ENCODE measurements at regions not wholly inside any gene's neighbourhood (a gene's known extent, or its start where the extent isn't known, plus 50 kb on each side); places are given as distances from the start of the nearest gene placed in this dataset.

- DNase-seq (ENCODE audit: extremely low read depth, low read depth) = no peak
- H3K4me3 ChIP-seq (replicated peaks; ENCODE audit: low read depth, low read length) = no peak overlapping the region
- no peak for TF ChIP-seq CTCF (IDR thresholded peaks at IDR 0.05; ENCODE audit: low read depth, low read length, missing control alignments)
These were observed 161.0 kb downstream of the HGF start for GRCh38 chr7:81608748-81609382.

DNA sequence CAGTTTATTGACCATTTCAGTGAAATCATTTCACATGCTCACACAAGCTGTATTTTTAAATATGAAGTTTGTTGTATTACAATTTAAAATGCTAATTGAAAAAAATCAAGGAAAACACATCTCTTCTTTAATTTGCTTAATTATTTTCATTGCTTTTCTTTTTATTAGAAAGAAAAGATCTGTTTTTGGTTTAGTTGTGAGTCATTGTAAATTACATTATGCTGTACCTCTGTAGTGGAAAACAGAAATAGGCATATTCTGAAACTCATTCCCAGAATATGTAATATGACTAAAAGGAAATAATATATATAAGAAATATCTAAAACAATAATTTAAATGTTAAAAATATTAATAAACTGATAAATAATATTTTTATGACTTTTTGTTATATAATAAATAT, 161.9 kb downstream of the HGF start:
- no peak for TF ChIP-seq CTCF (IDR thresholded peaks at IDR 0.05; ENCODE audit: low read depth, low read length, missing control alignments)
- no peak for DNase-seq (ENCODE audit: extremely low read depth, low read depth)
- H3K4me3 ChIP-seq (replicated peaks; ENCODE audit: low read depth, low read length) = no peak overlapping the region

DNA sequence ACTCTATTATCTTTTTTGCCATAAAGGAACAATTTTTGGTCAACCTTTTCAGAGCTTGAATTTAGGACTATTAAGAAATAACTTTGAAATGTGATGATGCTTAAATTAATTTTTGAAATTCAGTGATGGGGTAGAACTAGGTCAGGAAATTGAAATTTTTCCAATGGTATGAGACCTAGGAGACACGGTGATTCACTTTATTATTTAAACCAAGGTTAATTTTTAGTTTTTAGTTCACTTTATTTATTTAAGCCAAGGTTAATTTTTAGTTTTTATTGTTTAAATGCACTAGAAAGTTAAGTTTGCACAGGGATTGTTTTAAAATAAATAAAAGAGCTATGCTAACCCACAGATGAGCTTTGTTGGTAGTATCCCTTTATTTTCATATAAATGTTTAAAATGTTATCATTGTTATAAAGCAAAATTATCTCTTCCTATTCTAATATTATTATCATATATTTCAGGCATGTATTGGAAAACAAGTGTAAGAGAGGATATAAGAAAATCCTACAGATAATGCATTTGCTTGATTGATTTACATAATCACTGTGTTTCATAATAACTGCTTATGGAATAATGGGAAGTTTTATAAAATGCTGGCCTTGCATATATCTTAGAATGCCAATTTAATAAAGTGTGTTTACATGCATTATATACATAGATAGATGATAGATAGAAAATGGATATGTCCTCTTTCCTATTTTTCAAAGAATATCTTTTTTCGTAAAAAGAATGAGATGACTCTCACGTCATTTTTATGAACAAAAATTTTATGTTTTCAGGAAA, 163.6 kb downstream of the HGF start:
- H3K4me3 ChIP-seq (replicated peaks; ENCODE audit: low read depth, low read length) = no peak overlapping the region
- DNase-seq (ENCODE audit: extremely low read depth, low read depth) = no peak
- TF ChIP-seq CTCF (IDR thresholded peaks at IDR 0.05; ENCODE audit: low read depth, low read length, missing control alignments) = no peak

GRCh38 chr7:81605493-81605892, 164.4 kb downstream of the HGF start:
- H3K4me3 ChIP-seq (replicated peaks; ENCODE audit: low read depth, low read length) = no peak overlapping the region
- no peak for DNase-seq (ENCODE audit: extremely low read depth, low read depth)
- TF ChIP-seq CTCF (IDR thresholded peaks at IDR 0.05; ENCODE audit: low read depth, low read length, missing control alignments) = no peak

GRCh38 chr7:81604808-81605174, 165.1 kb downstream of the HGF start:
- no peak for TF ChIP-seq CTCF (IDR thresholded peaks at IDR 0.05; ENCODE audit: low read depth, low read length, missing control alignments)

GRCh38 chr7:81604075-81604807, 165.6 kb downstream of the HGF start:
- TF ChIP-seq CTCF (IDR thresholded peaks at IDR 0.05; ENCODE audit: low read depth, low read length, missing control alignments) = no peak
- no peak overlapping the region for H3K4me3 ChIP-seq (replicated peaks; ENCODE audit: low read depth, low read length)
- no peak for DNase-seq (ENCODE audit: extremely low read depth, low read depth)

More at GRCh38 chr7:81604808-81605174, 165.1 kb downstream of the HGF start:
- DNase-seq (ENCODE audit: extremely low read depth, low read depth) = no peak
- no peak overlapping the region for H3K4me3 ChIP-seq (replicated peaks; ENCODE audit: low read depth, low read length)

Measured in HFF-Myc (cell line).